Esophagus squamous epithelium (tissue), 5 donors: ENCODE measurements at regions not wholly inside any gene's neighbourhood (a gene's known extent, or its start where the extent isn't known, plus 50 kb on each side); places are given as distances from the start of the nearest gene placed in this dataset.

Source experiments
- DNase-seq: peaks from one replicate; lab custom pipeline; 2025; lab: John Stamatoyannopoulos, UW
- H3K27ac ChIP-seq, 4 donors: fragments of 200-600 bp; sonication (generic); one replicate each; pipeline ENCODE4 v1.5.1; 2016 to 2019; ENCODE audit warnings: mild to moderate bottlenecking in 1 of 4
- H3K27me3 ChIP-seq, 4 donors: fragments of 200-600 bp; sonication (generic); 1 replicate in 3 of 4; 2 replicates in 1 of 4; pipeline versions ENCODE4 v1.5.1 to v1.6.0; 2017 to 2021; ENCODE audit warnings: antibody characterized with exemption in 1 of 4
- H3K36me3 ChIP-seq, 3 donors: fragments of 200-600 bp; sonication (generic); one replicate each; pipeline ENCODE4 v1.5.1; 2016 to 2019
- H3K4me1 ChIP-seq, 3 donors: fragments of 200-600 bp; sonication (generic); one replicate each; pipeline ENCODE4 v1.5.1; 2017 to 2019
- H3K4me3 ChIP-seq, 4 donors: fragments of 200-600 bp; sonication (generic); 1 replicate in 3 of 4; 2 replicates in 1 of 4; pipeline ENCODE4 v1.5.1; 2016 to 2019; ENCODE audit warnings: mild to moderate bottlenecking in 2 of 4, moderate library complexity in 1 of 4
- H3K9me3 ChIP-seq, 3 donors: fragments of 200-600 bp; sonication (generic); one replicate each; pipeline ENCODE4 v1.5.1; 2016 to 2019
- CTCF ChIP-seq, 6 experiments: fragments of 450-650 bp in 4 of 6; fragments of 200-600 bp in 2 of 6; sonication (generic) in 2 of 6; IDR thresholded peaks; one replicate each; pipeline ENCODE4 v1.5.1; 2016 to 2019; ENCODE audit warnings: antibody characterized with exemption in 6 of 6, mild to moderate bottlenecking in 4 of 6, moderate library complexity in 4 of 6
- POLR2A ChIP-seq, 4 donors: fragments of 450-650 bp; IDR thresholded peaks; one replicate each; pipeline ENCODE4 v1.6.1; 2017; ENCODE audit warnings: antibody characterized with exemption in 4 of 4, mild to moderate bottlenecking in 4 of 4, moderate library complexity in 3 of 4
- WGBS, 2 donors: methylation state at CpG; one replicate each; pipeline ENCODE4 v1.1.5; 2018; 5-methylcytosine and 5-hydroxymethylcytosine counted together
- intact Hi-C: fragments of 100-400 bp; cut with DNase I; formaldehyde crosslinking; loops from one replicate; pipeline ENCODE4 v1.15.0; 2022
- donor health status: DM: yes; HTN: yes; CAD: no.

GRCh38 chr13:83592095-83592494 is 290.2 kb downstream of the SLITRK1 start:
- H3K36me3 ChIP-seq: no peaks in the 10 kb centered on the region
- intact Hi-C loops: no loop called here
- H3K9me3 ChIP-seq: no peaks in the 10 kb centered on the region
- no peaks in the 10 kb centered on the region for H3K4me1 ChIP-seq
- DNase-seq: no peak
- no peak overlapping the region for H3K4me3 ChIP-seq
- H3K27me3 ChIP-seq: no peaks in the 10 kb centered on the region
- no peak overlapping the region for H3K27ac ChIP-seq
- TF ChIP-seq POLR2A (IDR thresholded peaks at IDR 0.05) (no peak), CTCF (IDR thresholded peaks at IDR 0.05) (no peak)

- TF ChIP-seq POLR2A (IDR thresholded peaks at IDR 0.05) (no peak), CTCF (IDR thresholded peaks at IDR 0.05) (no peak)
- no peak overlapping the region for H3K4me3 ChIP-seq
- H3K27ac ChIP-seq: no peak overlapping the region
- no peaks in the 10 kb centered on the region for H3K27me3 ChIP-seq
- no peaks in the 10 kb centered on the region for H3K9me3 ChIP-seq
- 88 to 96% methylated on average over 1 of the region's 1 CpG for WGBS, 2 donors
- intact Hi-C loops: no loop called here
- no peaks in the 10 kb centered on the region for H3K36me3 ChIP-seq
- H3K4me1 ChIP-seq: no peaks in the 10 kb centered on the region
- DNase-seq: no peak
Observed at GRCh38 chr13:83589814-83590213, 292.5 kb downstream of the SLITRK1 start.

- TF ChIP-seq CTCF (IDR thresholded peaks at IDR 0.05): no peak
- TF ChIP-seq POLR2A (IDR thresholded peaks at IDR 0.05): no peak
- intact Hi-C loops: no loop called here
- H3K9me3 ChIP-seq: no peaks in the 10 kb centered on the region
- no peaks in the 10 kb centered on the region for H3K27me3 ChIP-seq
- no peak overlapping the region for H3K27ac ChIP-seq
- no peaks in the 10 kb centered on the region for H3K36me3 ChIP-seq
- WGBS, 2 donors: 90 to 93% methylated on average over 2 of the region's 2 CpGs
- DNase-seq: no peak
- H3K4me1 ChIP-seq: no peaks in the 10 kb centered on the region
- H3K4me3 ChIP-seq: no peak overlapping the region
Observed at GRCh38 chr13:83577183-83577582, 305.1 kb downstream of the SLITRK1 start.

DNA sequence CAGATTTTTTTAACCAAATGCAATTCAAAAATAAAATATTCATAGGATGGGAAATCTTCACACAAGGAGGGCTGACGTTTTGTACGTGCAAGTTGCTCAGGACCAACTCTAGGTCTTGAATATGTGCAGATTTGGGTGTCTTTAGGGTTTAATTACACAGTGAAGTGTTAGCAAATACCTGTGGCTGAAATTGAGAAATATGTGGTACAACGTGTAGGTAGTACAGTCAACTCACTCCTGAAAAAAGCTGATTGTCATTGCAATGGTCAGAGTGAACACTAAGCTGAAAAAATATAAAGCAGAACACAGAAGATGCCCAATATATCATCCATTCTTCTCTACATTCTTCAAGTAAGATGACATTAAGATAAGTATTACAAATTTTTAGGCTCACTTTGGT is 314.3 kb downstream of the SLITRK1 start:
- no peak overlapping the region for H3K4me3 ChIP-seq
- DNase-seq: no peak
- no peaks in the 10 kb centered on the region for H3K27me3 ChIP-seq
- TF ChIP-seq CTCF (IDR thresholded peaks at IDR 0.05) (no peak), POLR2A (IDR thresholded peaks at IDR 0.05) (no peak)
- 60 to 63% methylated on average over 3 of the region's 3 CpGs for WGBS, 2 donors
- no peak overlapping the region for H3K27ac ChIP-seq
- no peaks in the 10 kb centered on the region for H3K36me3 ChIP-seq
- intact Hi-C loops: no loop called here
- H3K4me1 ChIP-seq: no peaks in the 10 kb centered on the region
- no peaks in the 10 kb centered on the region for H3K9me3 ChIP-seq

GRCh38 chr13:83563499-83563898 is 318.8 kb downstream of the SLITRK1 start:
- H3K4me3 ChIP-seq: no peak overlapping the region
- TF ChIP-seq CTCF (IDR thresholded peaks at IDR 0.05): no peak
- TF ChIP-seq POLR2A (IDR thresholded peaks at IDR 0.05): no peak
- H3K9me3 ChIP-seq: no peaks in the 10 kb centered on the region
- H3K27ac ChIP-seq: no peak overlapping the region
- H3K36me3 ChIP-seq: no peaks in the 10 kb centered on the region
- no peaks in the 10 kb centered on the region for H3K4me1 ChIP-seq
- 62 to 84% methylated on average over 5 of the region's 5 CpGs for WGBS, 2 donors
- intact Hi-C loops: no loop called here
- H3K27me3 ChIP-seq: no peaks in the 10 kb centered on the region
- no peak for DNase-seq
